Osteoblast (primary cell): ENCODE measurements at regions not wholly inside any gene's neighbourhood (a gene's known extent, or its start where the extent isn't known, plus 50 kb on each side); places are given as distances from the start of the nearest gene placed in this dataset.
"Not testable (repeated sequence)": the region's sequence is repeated elsewhere in the genome, so short reads cannot be mapped to it uniquely, and the experiment has no call there.

Source experiments
- DNase-seq: peaks from one replicate; pipeline ENCODE4 v3.0.0; 2011; ENCODE audit warnings: low spot score, mixed read lengths; ENCODE audit not compliant: insufficient read length; ENCODE audit errors: missing footprints
- H2AFZ ChIP-seq: 2 replicates; pipeline ENCODE4 v1.6.0; 2011; ENCODE audit warnings: mild to moderate bottlenecking, low read length
- H3K27ac ChIP-seq: 2 replicates; pipeline ENCODE4 v1.5.1; 2011; ENCODE audit warnings: mild to moderate bottlenecking, low read depth, low read length, moderate library complexity
- H3K27me3 ChIP-seq: 2 replicates; pipeline ENCODE4 v1.6.0; 2012; ENCODE audit warnings: mild to moderate bottlenecking, control low read depth, inconsistent platforms, low read length, moderate library complexity; ENCODE audit not compliant: insufficient read depth
- H3K36me3 ChIP-seq: 2 replicates; pipeline ENCODE4 v1.5.1; 2011; ENCODE audit warnings: mild to moderate bottlenecking, low read length, control low read depth, moderate library complexity; ENCODE audit not compliant: insufficient read depth
- H3K4me1 ChIP-seq: 2 replicates; pipeline ENCODE4 v1.5.1; 2011; ENCODE audit warnings: mild to moderate bottlenecking, low read length, control low read depth, moderate library complexity; ENCODE audit not compliant: insufficient read depth
- H3K4me2 ChIP-seq: 2 replicates; pipeline ENCODE4 v1.6.0; 2011; ENCODE audit warnings: mild to moderate bottlenecking, low read length; ENCODE audit not compliant: insufficient read depth
- H3K4me3 ChIP-seq: fragments of 200-600 bp; sonication (generic); 3 replicates; pipeline ENCODE4 v1.5.1; 2012; ENCODE audit warnings: mild to moderate bottlenecking, low read length, inconsistent platforms; ENCODE audit not compliant: insufficient read depth
- H3K79me2 ChIP-seq: 2 replicates; pipeline ENCODE4 v1.6.0; 2012; ENCODE audit warnings: mild to moderate bottlenecking, low read length, control low read depth, inconsistent platforms; ENCODE audit not compliant: insufficient read depth
- H3K9me3 ChIP-seq: 2 replicates; pipeline ENCODE4 v1.5.1; 2011; ENCODE audit warnings: low read depth, low read length, control low read depth
- H4K20me1 ChIP-seq: 2 replicates; pipeline ENCODE4 v1.6.0; 2012; ENCODE audit warnings: mild to moderate bottlenecking, low read length, control low read depth; ENCODE audit not compliant: insufficient read depth
- TF ChIP-seq, protein P1 (sequence below): IDR thresholded peaks from 2 replicates; pipeline ENCODE4 v1.5.1; 2011; ENCODE audit warnings: mild to moderate bottlenecking, low read depth, low read length, moderate library complexity; ENCODE audit errors: extremely low read depth

DNA sequence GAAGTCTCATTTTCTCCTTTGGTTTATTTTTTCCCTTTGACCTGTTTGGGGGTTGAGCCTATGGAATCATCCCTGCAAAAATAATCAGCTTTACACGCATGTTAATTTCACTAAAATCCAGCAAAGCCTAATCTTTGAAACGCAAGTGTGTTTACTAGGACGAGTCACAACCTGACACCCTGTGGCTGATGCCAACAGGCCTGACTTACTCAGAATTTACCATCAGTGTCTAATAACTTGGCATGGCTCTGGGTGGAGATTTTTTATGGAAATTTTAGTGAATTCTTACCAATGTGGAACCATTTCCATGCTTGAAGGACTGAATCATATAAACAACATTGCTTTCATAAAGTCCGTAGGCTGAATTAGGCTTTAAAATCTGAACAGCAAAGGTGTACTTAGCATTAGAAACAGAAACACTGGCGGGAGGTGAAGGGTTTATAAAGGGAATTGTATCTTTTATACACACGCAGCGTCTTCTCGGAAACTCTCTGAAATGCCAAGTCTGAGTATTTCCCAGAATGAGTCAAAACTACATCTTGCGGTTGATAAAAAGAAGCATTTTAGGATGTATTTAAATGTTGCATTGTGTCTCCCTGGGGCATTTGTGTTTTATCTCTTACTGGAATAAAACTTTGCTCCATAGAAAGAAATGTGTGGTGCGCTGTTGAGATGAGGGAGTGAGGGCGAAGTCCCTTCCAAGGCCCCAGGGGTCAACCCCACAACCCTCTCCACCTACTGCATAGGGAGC is 81.2 kb downstream of the DACT2 start:
- H2AFZ ChIP-seq, result no peak overlapping the region
- H3K27me3 ChIP-seq, result no peaks in the 10 kb centered on the region
- H4K20me1 ChIP-seq, result no peaks in the 10 kb centered on the region
- no peaks in the 10 kb centered on the region for H3K4me1 ChIP-seq
- no peak overlapping the region for H3K4me3 ChIP-seq
- no peak overlapping the region for H3K4me2 ChIP-seq
- no peak overlapping the region for H3K27ac ChIP-seq
- no peaks in the 10 kb centered on the region for H3K79me2 ChIP-seq
- no peak for DNase-seq
- TF ChIP-seq, protein P1, sequence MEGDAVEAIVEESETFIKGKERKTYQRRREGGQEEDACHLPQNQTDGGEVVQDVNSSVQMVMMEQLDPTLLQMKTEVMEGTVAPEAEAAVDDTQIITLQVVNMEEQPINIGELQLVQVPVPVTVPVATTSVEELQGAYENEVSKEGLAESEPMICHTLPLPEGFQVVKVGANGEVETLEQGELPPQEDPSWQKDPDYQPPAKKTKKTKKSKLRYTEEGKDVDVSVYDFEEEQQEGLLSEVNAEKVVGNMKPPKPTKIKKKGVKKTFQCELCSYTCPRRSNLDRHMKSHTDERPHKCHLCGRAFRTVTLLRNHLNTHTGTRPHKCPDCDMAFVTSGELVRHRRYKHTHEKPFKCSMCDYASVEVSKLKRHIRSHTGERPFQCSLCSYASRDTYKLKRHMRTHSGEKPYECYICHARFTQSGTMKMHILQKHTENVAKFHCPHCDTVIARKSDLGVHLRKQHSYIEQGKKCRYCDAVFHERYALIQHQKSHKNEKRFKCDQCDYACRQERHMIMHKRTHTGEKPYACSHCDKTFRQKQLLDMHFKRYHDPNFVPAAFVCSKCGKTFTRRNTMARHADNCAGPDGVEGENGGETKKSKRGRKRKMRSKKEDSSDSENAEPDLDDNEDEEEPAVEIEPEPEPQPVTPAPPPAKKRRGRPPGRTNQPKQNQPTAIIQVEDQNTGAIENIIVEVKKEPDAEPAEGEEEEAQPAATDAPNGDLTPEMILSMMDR, result no peak
- no peaks in the 10 kb centered on the region for H3K36me3 ChIP-seq
- no peaks in the 10 kb centered on the region for H3K9me3 ChIP-seq

DNA sequence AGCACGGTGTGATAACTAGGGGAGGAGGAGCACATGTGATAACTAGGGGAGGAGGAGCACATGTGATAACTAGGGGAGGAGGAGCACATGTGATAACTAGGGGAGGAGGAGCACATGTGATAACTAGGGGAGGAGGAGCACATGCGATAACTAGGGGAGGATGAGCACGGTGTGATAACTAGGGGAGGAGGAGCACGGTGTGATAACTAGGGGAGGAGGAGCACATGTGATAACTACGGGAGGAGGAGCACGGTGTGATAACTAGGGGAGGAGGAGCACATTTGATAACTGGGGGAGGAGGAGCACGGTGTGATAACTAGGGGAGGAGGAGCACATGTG is 85.7 kb downstream of the DACT2 start:
- H3K4me1 ChIP-seq, H3K4me3 ChIP-seq, H4K20me1 ChIP-seq, H3K27ac ChIP-seq, H3K79me2 ChIP-seq, H3K27me3 ChIP-seq, H3K9me3 ChIP-seq, H2AFZ ChIP-seq, H3K4me2 ChIP-seq, H3K36me3 ChIP-seq, DNase-seq: not testable (repeated sequence)

DNA sequence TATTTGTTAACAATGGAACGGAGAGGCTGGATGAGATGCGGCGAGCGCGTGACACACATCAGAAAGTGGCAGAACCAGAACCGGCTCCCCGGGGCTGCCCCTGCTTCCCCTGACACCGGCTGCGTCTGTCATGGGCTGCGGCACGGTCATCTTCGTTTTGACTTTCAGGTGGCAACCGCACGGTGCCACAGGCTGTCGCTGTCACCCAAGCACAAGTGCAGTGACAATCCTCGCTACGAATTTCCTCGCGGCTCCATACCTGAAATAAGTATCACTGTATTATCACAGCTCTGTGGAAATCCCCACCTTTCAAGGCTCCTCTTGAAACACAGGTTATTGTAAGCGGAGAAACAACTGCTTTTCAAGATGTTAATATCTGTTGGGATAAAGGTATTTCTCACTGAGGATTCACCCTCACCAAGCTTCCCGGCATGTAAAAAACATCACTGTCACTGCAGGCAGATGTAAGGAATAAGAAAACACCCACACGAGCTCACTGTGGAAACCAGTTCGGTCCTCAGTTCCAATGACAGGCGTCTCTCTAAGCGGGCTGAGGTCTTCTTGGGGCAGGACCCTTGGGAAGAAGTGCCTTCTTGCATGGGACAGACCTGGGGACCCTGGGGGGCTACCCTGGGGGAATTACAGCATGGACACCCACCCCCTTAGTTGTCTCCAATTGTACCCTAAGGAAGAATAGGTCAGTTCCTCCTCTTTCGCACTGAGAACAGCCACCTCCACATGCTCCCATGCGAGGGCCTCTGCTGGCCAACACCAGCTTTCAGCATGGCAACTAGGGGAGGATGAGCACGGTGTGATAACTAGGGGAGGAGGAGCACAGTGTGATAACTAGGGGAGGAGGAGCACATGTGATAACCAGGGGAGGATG is 86.3 kb downstream of the DACT2 start:
- Histone ChIP-seq H3K79me2 (no peaks in the 10 kb centered on the region), H3K9me3 (no peaks in the 10 kb centered on the region), H3K4me1 (no peaks in the 10 kb centered on the region), H2AFZ (no peak overlapping the region), H3K27ac (no peak overlapping the region), H3K27me3 (no peaks in the 10 kb centered on the region), H3K4me2 (no peak overlapping the region), H3K36me3 (no peaks in the 10 kb centered on the region), H4K20me1 (no peaks in the 10 kb centered on the region), H3K4me3 (no peak overlapping the region)
- peak; percentile 73 for DNase-seq
- TF ChIP-seq, protein P1, result peak; percentile 13

DNA sequence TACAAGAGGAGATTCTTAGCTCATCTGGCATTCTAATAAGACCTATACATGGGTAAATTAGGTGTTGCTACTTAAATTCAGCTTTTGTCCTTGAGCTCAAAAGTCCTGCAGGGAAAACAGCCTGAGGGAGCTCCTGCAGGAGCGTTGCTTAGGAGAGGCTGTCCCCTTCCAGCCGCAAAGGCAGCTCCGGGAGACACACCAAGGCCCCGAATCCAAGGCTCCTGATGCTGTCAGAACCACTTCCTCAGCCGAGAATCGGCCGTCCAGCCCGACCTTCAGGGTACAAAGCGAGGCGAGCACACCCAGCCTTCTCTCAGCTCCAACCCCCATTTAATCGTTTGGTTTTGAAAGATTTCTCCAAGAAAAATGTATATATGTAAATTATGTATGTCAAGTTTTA is 87.0 kb downstream of the DACT2 start:
- Histone ChIP-seq H2AFZ (no peak overlapping the region), H3K79me2 (no peaks in the 10 kb centered on the region), H3K4me2 (no peak overlapping the region), H3K9me3 (no peaks in the 10 kb centered on the region), H4K20me1 (no peaks in the 10 kb centered on the region), H3K27me3 (no peaks in the 10 kb centered on the region), H3K27ac (no peak overlapping the region), H3K36me3 (no peaks in the 10 kb centered on the region), H3K4me1 (no peaks in the 10 kb centered on the region), H3K4me3 (no peak overlapping the region)
- no peak for DNase-seq
- TF ChIP-seq, protein P1, result no peak
